Medulla oblongata (tissue), 1 donor: ENCODE measurements at regions not wholly inside any gene's neighbourhood (a gene's known extent, or its start where the extent isn't known, plus 50 kb on each side); places are given as distances from the start of the nearest gene placed in this dataset.
A peak's percentile ranks its signal among the peaks of the same experiment; 100 is the strongest.

Experiments used
- DNase-seq: peaks from one replicate; pipeline ENCODE4 v3.0.0-alpha.2; 2015; ENCODE audit errors: extremely low spot score

GRCh38 chr5:153101235-153102180, 389.0 kb upstream of the GRIA1 start:
- no peak for DNase-seq

GRCh38 chr5:153116916-153117315, 373.6 kb upstream of the GRIA1 start:
- no peak for DNase-seq

GRCh38 chr5:153118018-153118417, 372.5 kb upstream of the GRIA1 start:
- no peak for DNase-seq

- DNase-seq = no peak
Measured at GRCh38 chr5:153122403-153122802, 368.1 kb upstream of the GRIA1 start.

- DNase-seq = no peak
Measured at GRCh38 chr5:153130296-153130695, 360.2 kb upstream of the GRIA1 start.

GRCh38 chr5:153135411-153135810, 355.1 kb upstream of the GRIA1 start:
- DNase-seq = no peak

- DNase-seq = no peak
Measured at GRCh38 chr5:153136910-153137614, 353.4 kb upstream of the GRIA1 start.

- DNase-seq = peak; percentile 29
Measured at GRCh38 chr5:153147891-153148623, 342.4 kb upstream of the GRIA1 start.

GRCh38 chr5:153148624-153148976, 341.9 kb upstream of the GRIA1 start:
- DNase-seq = no peak

GRCh38 chr5:153151558-153151957, 338.9 kb upstream of the GRIA1 start:
- DNase-seq = no peak

- no peak for DNase-seq
Measured at GRCh38 chr5:153153086-153153485, 337.4 kb upstream of the GRIA1 start.

GRCh38 chr5:153157156-153157555, 333.3 kb upstream of the GRIA1 start:
- no peak for DNase-seq

- no peak for DNase-seq
Measured at GRCh38 chr5:153158608-153159007, 331.9 kb upstream of the GRIA1 start.

- DNase-seq = no peak
Measured at GRCh38 chr5:153159616-153160015, 330.9 kb upstream of the GRIA1 start.

- DNase-seq = no peak
Measured at GRCh38 chr5:153168241-153168640, 322.2 kb upstream of the GRIA1 start.

GRCh38 chr5:153187503-153187902, 303.0 kb upstream of the GRIA1 start:
- DNase-seq = no peak

- DNase-seq = no peak
Measured at GRCh38 chr5:153206361-153206760, 284.1 kb upstream of the GRIA1 start.

- DNase-seq = no peak
Measured at GRCh38 chr5:153209016-153209415, 281.5 kb upstream of the GRIA1 start.

GRCh38 chr5:153209687-153210086, 280.8 kb upstream of the GRIA1 start:
- DNase-seq = no peak

- no peak for DNase-seq
Measured at GRCh38 chr5:153211076-153211475, 279.4 kb upstream of the GRIA1 start.

GRCh38 chr5:153212471-153212870, 278.0 kb upstream of the GRIA1 start:
- DNase-seq = no peak

GRCh38 chr5:153222936-153223335, 267.5 kb upstream of the GRIA1 start:
- no peak for DNase-seq
